GM12875 (cell line): ENCODE measurements at regions not wholly inside any gene's neighbourhood (a gene's known extent, or its start where the extent isn't known, plus 50 kb on each side); places are given as distances from the start of the nearest gene placed in this dataset.

Experiments
- H3K4me3 ChIP-seq: one replicate; pipeline ENCODE4 v1.5.1; 2011; ENCODE audit warnings: low read depth, low read length, control low read depth
- CTCF ChIP-seq: IDR thresholded peaks from 2 replicates; pipeline ENCODE4 v1.5.1; 2011; ENCODE audit warnings: low read depth, mild to moderate bottlenecking, control low read depth, inconsistent platforms, low read length, moderate library complexity, borderline replicate concordance; ENCODE audit not compliant: insufficient read depth

GRCh38 chr4:110735686-110736085 lies 112.8 kb upstream of the PITX2 start:
- TF ChIP-seq CTCF, result no peak
- no peak overlapping the region for H3K4me3 ChIP-seq

GRCh38 chr4:110737931-110738330 lies 115.1 kb upstream of the PITX2 start:
- no peak overlapping the region for H3K4me3 ChIP-seq
- TF ChIP-seq CTCF, result no peak

GRCh38 chr4:110742143-110742542 lies 119.3 kb upstream of the PITX2 start:
- H3K4me3 ChIP-seq, result no peak overlapping the region
- no peak for TF ChIP-seq CTCF

GRCh38 chr4:110748071-110748470 lies 125.2 kb upstream of the PITX2 start:
- TF ChIP-seq CTCF, result no peak

GRCh38 chr4:110751183-110751582 lies 128.3 kb upstream of the PITX2 start:
- TF ChIP-seq CTCF, result no peak
- no peak overlapping the region for H3K4me3 ChIP-seq

More at GRCh38 chr4:110748071-110748470, 125.2 kb upstream of the PITX2 start:
- no peak overlapping the region for H3K4me3 ChIP-seq

- TF ChIP-seq CTCF, result no peak
- no peak overlapping the region for H3K4me3 ChIP-seq
Observed at GRCh38 chr4:110751986-110752385, 129.1 kb upstream of the PITX2 start.

GRCh38 chr4:110753466-110753865 lies 130.6 kb upstream of the PITX2 start:
- H3K4me3 ChIP-seq, result no peak overlapping the region
- no peak for TF ChIP-seq CTCF
